ENCODE measurements at regions not wholly inside any gene's neighbourhood (a gene's known extent, or its start where the extent isn't known, plus 50 kb on each side); places are given as distances from the start of the nearest gene placed in this dataset.

DNA sequence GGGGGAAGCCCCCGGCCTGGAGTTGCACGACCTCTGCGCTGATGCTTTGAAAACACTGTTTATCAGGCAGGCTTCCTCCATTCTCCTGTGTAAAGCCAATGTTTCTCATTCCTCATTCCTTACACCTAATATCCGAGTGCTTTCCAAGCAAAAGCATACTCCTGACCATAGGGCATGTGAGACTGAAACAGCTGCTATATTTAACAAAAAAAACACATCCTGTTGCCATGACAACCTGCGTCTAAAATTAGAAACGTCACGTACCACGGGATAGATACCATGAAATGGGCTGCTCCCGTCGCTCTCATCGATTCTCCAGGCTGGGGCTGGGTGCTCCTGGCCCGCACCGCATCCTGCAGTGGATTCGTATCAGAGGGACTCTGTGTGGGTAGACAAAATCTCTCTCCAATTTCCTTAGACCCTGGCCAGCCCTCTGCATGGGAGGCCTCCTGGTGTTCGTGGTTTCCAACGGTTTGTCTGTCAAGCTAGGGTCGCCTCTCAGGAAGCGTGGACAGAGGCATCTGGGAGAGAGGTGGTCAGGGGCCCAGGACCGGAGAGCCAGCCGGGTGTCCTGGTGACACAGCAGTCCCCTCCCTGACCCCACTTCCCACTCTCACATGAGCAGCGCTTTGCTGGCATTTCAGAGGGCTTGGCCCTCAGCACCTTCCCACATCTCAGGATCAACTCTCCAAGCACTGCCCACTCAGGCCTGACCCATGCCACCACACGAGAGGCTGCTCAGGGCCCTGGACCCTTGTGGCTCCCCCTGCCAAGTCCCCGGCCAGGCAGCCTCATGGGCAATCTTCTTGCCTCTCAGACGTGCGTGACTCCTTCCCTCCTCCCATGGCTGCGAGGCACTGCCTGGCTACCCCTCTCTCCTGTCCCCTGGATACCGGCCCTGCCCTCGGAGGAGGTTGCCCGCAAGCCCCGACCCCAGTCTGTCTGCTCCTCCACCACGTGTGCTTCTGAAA is 268.1 kb downstream of the NDUFA10 start:
- DNase-seq: no peak

DNA sequence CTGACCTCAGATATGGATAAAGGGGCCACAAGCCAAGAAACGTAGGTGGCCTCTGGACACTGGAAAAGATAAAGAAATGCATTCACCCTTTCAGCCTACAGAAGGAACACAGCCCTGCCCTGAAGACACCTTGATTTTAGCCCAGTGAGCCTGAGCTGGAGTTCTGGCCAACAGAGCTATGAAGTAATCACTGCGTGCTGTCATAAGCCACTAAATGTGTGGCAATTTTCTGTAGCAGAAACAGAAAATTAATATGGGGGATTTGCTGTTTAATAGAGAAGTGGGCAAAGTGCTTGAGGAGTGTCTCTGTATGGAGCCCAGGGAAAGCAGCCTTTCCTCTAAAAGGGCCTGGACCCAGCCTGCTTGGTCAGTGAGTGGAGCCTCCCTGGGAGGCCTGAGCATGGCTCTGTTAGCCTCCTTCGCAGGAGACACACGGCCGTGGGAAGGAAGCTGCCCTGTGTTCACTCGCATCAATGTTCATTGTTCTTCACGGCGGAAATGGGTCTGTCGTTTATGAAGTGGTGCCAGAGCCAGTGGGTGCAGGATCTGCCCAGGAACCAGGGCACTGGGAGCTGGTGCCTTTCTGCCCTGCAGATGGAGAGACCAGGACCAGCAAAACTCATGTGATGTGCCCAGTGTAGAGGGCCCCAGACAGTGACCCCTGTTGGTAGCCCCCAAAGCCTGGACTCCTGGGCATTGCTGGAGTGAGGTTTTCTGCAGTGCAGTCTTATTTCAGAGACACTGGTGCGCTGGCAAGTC is 268.9 kb downstream of the NDUFA10 start:
- DNase-seq: no peak

DNA sequence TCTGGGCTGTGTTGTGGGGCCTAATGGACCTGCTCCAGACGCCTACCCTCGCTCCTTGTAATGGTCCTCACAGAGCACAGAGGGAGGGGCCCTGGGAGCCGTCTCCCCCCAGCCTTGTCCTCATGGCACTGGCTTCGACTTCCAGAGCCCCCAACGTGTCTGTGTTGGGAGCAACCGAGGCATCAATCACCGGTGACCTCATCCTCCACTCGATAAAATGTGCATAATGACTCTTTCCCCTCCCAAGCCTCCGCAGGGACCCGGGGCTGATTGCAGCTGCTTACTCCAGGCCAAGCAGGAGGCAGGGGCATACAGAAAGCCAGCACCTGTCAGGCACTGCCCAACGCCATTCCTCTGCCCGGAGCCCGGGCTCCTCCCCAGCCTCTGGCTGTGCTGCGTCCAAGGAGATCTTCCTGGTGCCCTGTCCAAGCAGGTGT is 271.7 kb downstream of the NDUFA10 start:
- no peak for DNase-seq

DNA sequence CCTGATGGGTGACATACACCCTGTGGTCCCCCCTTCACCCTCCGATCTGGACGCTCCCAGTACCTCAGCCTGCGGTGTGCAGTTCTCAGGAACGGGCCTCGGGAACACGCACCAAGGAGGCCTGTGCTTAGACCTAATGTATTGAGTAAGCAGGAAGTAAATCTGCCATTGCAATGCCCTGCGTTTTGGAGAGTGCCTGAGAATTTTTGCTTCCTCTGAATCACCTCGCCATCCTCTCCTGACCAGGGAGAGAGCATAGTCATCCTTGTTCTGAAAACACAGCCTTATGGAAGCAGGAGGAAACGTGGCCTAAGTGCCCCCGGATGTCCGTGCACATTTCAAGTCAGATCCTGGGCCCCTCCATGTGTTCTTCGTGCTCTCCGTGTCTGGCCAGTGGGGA is 272.2 kb downstream of the NDUFA10 start:
- no peak for DNase-seq

DNA sequence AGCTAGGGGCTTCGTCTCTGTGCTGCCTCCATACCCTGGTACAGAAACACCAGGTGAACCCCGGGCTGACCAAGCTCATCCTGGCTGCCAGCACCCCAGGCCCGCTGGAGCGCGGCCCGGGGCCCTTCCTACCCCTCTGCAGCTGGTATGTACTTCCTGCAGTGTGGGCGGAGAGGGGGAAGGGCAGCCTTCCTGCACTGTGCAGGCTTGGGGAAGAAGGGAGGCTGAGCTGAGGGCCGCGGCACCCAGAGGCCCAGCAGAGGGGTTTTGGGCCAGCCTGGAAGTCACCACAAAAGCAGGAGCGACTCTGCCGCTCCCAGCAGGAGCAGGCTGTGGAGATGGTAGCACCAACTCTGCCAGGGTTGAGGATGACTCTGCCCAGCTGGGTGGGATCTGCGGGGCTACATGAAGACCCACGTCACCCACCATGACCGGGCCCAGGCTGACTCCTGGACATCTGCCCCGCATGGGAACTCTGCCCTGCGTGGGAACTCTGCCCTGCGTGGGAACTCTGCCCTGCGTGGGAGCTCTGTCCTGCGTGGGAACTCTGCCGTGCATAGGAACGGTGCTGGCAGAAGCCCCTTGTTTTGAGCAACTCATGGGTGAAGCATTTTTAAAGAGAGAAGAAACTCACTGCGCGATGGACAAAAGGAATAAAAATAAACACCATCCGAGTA is 273.3 kb downstream of the NDUFA10 start:
- DNase-seq: peak; percentile 54

DNA sequence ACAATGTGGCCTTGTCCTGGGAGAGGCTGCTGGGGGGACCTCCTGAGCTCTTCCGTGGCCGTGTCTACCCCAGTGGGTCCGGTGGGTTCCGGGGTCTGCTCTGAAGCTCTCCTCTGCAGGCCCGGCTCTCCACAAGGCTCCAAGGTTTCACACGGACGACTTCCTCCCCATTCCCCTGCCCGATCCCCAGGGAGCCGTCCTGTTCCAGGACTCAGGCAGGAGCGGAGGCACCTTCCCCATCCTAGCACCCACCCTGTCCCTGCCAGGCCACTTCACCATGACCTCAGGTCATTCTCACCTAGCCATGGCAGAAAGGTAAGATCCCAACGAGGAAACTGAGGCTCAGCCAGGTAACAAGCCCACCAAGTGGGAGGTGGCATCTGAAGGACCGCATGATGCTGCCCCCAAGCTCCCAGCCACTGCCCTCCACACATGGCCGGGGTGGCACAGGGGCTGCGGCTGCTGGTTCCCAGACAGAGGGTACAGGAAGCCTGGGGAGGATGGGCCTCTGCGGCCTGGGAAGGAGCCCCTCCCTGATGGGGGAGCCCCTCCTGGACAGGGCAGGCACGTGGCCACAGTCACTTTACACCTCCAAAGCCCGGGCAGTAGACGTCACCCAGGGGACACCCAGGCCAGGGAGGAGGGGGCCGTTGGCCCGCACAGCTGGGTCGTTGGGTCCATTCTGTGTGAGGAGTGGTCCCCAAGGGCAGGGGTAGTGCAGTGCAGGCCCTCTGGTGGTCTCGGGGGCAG is 274.0 kb downstream of the NDUFA10 start:
- DNase-seq: no peak

DNA sequence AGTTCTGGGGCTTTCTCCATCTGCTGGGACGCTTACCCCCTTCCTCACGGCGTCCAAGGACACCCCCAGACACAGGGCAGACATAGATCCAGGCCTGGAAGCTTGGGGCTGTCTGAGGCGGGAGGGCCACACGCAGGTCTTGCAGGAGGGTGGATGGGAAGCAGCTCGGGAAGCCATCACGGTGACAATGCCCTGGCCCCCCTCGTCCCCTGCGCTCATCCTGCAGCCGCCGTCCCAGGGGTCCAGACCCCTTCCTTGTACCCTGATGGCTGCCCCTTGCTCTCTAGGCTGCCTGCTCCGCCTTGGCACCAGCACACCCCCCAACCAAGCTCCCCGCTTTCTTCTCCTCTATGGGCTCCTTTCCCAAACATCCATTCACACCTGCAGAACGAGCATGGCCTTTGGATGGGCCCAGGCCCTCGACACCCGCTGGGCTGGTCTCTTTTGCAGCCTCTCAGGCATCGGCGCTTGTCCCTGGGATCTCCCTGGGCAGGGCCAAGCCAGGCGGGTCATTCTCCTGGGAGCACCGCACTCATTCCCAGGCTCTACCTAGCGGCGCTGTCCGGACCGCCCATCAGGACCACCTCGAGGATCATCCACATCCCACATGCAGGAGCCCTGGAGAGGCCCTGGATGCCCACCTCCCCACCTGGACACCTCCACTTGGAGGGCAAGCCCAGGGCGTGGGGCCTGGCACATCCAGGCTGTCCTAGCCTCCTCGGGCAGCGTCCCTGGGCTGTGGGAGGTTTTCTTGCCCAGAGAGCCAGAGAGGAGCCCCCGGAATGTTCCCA is 274.9 kb downstream of the NDUFA10 start:
- no peak for DNase-seq

DNA sequence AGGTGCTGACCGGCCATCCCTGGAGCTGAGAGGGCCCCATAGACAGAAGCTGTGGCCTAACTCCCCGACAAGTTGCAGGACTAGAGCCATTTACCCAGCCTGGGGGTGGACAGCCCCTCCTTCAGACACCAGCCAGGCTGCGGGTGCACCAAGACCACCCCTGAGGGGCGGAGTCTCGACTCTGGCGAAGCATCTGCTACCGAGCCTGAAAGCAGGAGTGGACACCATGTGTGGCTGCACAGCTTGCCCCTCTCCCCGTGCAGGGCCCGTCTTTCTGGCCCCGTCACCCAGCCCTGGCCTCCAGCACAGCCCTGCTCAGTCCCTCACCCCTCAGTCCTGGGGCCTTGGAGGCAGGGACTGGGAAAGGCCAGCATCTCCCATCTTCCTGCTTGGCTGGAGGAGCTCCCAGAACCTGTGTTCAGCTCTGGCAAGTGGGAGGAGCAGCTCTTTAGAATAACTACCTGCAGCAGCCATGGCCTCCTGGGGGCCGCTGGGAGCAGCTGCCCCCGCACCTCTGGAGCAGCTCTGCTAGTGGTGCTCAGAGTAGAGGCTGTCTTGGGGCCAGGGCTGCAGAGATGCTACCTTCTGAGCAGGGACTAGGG is 275.8 kb downstream of the NDUFA10 start:
- DNase-seq: no peak

DNA sequence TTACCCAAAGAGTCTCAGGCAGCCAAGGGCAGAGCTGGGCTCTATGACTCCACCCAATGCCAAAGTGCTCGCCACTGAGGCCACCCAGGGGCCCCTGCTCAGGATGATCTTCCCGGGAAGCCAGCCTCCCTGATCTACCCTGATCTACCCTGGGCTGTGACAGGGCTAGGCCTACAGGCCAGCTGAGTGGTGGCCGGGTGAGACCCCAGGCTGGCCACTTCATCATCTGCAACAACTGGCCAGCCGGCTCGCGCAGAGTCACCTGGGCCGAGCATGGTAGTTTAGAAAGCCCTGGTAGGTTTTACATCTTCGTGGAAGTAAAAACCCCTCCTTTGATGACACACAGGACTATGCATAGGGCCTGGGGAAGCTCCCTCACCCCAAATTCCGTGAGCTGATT is 276.3 kb downstream of the NDUFA10 start:
- DNase-seq: no peak

DNA sequence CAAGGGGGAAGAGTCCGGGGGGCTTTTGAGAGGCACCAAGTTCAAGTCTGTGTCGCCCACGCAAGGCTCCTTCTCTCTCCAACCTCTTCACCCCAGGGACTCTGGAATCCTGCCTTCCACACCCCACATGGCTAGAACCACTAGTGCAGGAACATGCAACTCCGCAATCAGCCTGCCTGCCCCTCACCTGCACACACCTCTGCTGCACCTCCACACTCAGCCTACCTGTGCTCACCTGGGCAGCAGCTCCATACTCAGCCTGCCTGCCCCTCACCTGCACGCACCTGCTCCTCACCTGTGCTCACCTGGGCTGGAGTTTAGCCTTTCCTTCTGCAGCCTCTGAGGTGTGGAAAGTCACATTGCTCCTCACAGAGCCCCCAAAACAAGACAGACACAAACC is 277.4 kb downstream of the NDUFA10 start:
- DNase-seq: no peak

DNA sequence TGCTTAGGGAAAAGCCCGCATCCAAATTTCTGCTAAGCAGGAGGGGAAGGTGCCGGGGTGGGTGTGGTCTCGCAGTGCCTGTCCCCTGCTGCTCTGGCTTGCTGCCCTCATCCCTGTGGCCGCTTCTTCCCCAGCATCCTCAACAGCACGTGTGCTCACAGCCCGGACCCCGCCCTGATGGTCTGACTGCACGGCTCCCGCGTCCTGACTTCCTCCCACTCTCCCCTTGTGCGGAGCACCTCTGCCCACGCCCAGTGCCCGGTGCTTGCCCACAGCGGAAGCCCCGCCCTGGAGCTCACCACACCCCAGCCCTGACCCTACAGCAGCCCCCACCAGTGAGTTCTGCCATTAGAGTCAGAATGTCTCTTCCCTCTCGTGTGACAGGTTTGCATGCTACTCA is 277.9 kb downstream of the NDUFA10 start:
- no peak for DNase-seq

DNA sequence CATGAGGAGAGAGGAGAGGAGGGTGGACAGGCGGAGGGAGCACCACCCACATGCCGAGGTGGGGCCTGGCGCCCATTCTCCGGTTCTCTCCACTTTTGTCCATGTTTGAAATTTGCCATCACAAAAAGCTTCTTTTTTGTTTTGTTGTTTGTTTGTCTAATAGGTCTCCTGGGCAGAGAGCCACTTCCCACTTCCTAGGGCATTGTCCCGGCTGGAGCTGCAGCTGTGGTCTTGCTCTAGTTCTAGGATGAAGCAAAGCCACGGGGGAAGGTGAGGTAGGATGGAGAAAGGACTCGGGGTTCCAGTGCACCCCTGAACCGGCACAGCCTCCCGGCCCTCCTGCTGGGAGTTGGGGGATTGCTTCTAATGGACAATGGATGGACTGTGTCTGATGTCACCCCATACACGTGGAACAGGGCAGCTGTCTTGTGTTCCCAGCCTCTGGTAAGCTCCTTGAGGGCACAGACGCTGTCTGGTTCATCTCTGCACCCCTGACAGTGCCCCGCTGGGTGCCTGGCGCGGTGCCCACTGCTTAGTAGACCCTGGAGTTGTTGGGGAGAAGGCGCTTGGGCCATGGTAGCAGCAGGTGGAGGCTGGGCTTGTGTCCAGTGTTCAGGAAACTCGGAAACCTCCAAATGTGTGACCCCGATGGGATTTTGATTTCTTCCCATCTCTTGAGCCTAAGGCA is 278.4 kb downstream of the NDUFA10 start:
- no peak for DNase-seq

DNA sequence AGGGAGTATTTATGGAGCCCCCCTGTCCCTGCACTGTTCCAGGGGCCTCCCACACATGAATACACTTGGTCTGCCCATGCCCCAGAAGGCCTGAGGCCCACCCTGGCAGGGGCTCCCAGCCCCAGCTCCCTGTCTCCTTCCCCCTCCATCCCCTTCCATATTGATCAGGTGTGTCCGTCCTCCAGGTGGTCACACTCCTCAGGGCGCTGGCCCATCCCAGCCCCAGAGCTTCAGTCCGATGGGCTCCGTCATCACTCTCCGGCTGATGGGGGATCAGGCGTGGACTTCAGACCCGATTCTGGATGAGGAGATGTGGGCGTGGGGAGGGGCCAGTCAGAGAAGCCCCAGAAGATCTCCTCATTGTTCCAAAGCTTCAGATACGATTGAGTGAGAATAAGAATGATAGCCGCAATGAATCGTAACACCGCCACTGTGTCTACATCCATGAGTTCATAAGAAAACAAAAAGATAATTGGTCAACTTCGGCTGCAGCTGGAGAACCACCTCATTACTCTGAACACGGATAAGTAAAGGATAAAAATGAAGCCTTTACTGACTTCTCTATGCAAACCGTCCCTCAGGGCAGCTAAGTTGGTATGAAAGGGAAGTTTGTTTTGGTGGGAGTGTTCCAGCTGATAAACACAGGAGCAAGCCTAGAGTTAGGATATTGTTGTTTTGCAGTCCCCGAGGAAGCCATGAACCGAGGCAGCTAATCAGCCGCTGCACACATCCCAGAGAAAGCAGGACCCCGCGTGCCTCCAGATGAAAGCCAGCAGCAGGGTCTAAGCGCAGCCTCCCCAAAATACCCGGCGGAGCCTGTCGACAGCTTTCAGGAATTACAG is 279.5 kb downstream of the NDUFA10 start:
- DNase-seq: no peak

DNA sequence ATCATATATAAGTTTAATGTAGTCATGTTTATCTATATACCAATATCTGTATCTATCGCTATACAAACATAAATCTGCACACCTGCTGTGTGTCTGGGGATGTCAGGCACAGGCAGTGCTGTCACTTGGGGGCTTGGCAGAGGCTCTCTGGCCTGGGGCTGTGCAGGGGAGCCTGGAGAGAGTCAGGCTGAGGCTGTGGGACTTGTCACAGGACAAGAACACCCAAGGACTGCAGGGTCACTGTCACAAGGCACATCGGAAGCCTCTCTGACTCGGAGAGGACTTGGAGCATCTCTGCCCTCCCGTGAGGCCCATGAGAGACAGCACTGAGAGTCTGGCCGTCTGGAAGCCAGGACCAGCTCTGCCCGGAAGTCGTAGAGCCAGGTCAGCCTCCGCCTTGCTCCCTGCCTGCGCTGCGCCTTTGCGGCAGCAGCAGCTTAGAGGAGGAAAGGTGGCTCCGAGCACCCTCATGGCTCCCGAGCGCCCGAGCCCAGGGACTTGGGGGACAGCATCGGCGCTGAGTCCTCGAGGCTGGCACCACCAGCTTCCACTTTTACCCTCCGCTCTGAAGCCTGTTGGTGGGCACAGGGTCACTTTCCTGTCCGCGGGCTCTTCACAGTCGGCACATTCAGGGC is 280.3 kb downstream of the NDUFA10 start:
- no peak for DNase-seq

DNA sequence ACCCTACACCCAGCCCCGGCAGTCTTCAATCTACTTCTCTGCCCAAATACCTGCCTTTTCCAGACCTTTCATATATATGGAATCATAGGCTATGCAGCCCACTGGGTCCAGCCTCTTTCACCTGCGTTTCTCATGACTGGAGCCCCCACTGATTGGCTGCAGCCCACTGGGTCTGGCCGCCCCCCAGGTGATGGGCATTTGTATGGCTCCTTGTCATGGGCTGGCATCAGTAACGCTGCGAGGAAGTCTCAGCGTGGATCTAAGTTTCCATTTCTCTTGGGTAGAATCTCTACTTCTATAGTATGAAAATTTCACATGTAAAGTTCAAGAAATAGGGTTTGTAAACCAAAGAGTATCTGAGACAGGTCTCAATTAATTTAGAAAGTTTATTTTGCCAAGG is 281.9 kb downstream of the NDUFA10 start:
- DNase-seq: no peak

DNA sequence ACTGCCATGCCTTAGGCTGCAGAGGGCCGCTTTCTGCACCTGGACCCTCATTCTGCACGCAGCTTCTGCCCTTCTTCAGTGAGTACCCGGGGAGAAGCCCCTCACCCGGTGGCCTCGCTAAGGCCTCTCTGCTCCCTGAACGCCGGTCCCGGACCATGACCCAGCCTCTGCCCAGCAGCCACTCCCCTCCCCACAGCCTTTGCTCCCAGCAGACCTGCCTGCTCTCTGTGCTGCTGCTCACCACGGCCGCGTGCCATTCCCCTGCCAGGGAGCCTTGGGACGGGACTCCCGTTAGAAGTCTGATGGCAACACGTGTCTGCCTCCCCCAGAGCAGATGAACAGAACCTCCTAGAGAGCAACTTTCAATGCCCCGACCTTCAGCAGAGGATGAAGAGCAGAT is 282.8 kb downstream of the NDUFA10 start:
- DNase-seq: no peak

DNA sequence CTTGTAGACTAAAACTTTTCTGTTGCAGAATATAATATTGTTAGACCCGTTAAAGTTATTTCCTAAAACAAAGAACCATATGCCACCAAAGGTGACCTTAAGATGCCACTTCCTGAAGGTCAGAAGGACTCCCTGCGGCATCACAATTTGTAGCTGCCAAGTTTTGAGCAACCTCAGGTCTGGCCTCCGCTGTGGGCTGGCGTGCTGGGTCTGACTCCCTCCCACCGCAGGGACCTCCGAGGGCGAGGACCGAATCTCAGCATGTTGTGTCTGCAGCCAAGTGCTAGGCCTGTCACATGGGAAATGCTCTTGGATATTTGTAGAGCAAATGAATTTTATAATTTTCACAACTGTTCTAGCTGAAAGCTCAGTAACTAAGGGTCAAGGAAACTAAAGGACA is 285.9 kb downstream of the NDUFA10 start:
- no peak for DNase-seq

DNA sequence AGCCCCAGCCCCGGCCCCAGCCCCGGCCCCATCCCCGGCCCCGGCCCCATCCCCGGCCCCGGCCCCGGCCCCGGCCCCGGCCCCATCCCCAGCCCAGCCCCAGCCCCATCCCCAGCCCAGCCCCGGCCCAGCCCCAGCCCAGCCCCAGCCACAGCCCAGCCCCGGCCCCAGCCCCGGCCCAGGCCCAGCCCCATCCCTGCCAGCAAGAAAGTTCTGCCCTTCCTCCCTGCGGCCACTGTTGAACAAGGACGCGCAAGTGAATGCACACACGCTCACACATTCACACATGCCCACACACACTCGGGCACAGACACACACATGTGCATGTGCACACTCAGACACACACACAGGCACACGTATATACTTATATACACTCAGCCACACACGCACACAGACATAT is 287.0 kb downstream of the NDUFA10 start:
- DNase-seq: no peak

DNA sequence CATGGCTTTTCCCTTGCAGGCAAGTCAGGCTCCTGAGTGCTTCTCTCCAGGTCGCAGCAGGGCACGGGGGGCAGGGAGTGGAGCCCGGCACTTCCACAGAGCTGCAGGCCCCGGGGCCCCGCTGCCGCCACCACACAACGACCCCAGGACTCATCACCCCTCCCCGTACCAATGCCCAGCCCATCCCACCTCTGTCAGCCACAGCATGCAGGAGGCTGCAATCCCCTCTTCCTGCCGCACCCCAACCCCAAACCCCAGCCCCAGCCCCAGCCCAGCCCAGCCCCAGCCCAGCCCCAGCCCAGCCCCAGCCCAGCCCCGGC is 288.0 kb downstream of the NDUFA10 start:
- no peak for DNase-seq
